ENCODE measurements at regions not wholly inside any gene's neighbourhood (a gene's known extent, or its start where the extent isn't known, plus 50 kb on each side); places are given as distances from the start of the nearest gene placed in this dataset.
"Not testable (repeated sequence)": the region's sequence is repeated elsewhere in the genome, so short reads cannot be mapped to it uniquely, and the experiment has no call there.

- no peak for DNase-seq
Measured at GRCh38 chr2:57044931-57045635, 861.3 kb downstream of the CCDC85A start.

DNA sequence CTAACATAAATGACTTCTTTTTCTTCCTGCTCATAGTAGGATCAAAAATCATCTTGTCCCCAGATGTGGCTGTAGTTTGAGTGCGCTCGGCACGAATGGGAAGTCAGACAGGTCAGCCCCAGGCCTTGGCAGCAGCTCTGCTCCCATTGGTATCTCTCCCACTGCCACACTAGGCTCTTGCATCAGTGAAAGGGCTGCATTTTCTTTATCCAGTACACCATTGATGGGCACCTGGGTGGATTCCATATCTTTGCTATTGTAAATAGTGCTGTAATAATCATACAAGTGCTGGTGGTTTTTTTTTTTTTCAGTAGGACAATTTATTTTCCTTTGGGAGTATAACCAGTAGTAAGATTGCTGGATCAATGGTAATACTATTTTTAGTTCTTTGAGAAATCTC lies 865.5 kb downstream of the CCDC85A start:
- no peak for DNase-seq

DNA sequence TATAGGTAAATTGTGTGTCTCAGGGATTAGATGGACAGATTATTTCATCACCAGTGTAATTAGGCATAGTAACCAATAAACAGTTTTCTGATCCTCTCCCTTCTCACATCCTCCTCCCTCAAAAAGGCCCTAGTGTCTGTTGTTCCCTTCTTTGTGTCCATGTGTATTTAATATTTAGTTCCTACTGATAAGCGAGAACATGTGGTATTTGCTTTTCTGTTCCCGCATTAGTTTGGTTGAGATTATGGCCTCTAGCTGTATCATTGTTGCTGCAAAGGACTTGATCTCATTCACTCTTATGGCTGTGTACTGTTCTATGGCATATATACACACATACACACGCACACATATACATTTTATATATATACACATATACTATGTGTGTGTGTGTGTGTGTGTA lies 866.2 kb downstream of the CCDC85A start:
- no peak for DNase-seq

- DNase-seq = not testable (repeated sequence)
Measured at GRCh38 chr2:57066301-57066700, 882.5 kb downstream of the CCDC85A start.

GRCh38 chr2:57075226-57075625 lies 891.4 kb downstream of the CCDC85A start:
- DNase-seq = no peak

DNA sequence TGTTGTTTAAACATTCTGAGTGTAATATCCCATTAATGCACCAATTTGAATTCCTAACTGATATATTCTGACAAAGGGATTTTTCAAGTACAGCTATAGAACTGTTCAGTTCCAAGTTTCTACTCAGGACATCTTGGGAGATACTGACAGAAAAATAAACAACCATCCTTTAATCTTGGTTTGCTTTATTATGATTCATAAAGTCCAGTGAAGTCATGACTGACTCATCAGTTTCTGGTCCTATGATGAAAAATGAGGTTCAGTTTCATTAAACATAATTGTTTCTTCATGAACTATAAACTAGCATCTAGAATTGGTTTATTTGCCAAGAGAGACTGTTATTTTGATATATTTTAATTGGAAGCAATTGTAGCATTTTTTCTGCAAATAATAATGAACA lies 896.2 kb downstream of the CCDC85A start:
- DNase-seq = no peak

GRCh38 chr2:57084697-57085281 lies 901.0 kb downstream of the CCDC85A start:
- DNase-seq = no peak

DNA sequence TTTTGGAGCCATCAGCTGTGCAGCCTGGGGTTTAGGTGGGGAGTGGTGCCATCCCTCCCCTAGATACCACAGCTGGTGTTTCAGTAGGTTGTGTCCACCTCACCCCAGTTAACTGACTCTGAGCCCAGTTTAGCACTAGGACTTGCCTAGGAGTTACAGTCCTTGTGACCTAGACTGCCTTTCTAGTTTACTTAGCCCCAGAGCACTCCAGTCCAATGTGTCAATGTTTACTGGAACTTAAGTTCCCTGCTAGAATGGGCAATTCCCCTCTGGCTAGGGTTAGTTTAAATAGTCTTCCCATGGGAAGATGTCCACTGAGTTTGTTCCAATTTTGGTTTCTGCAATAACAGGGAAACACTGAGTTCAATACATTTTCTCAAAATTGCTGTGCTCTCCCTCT lies 909.2 kb downstream of the CCDC85A start:
- no peak for DNase-seq

DNA sequence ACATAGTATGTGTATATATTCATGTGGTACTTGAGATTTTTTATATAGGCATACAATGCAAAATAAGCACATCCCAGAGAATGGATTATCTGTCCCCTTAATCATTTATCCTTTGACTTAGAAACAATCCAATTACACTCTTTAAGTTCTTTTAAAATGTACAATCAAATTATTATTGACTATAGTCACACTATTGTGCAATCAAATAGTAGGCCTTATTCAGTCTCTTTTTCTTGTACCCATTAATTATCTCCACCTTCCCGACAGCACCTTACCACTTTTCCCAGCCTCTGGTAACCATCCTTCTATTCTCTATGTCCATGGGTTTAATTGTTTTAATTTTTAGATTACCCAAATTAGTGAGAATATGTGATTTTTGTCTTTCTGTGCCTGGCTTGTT lies 914.1 kb downstream of the CCDC85A start:
- no peak for DNase-seq

DNA sequence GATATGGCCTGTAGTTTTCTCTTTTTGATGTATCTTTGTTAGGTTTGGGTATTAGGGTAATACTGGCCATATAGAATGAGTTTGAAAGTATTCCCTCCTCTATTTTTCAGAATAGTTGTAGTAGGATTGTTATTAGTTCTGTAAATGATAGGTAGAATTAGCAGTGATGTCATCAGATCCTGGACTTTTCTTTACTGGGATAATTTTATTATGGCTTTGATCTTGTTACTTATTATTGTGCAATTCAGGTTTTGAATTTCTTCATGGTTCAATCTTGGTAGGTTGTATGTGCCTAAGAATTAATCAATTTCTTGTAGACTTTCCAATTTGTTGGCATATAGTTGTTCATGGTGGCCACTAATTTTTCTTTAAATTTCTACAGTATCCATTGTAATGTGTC lies 916.6 kb downstream of the CCDC85A start:
- DNase-seq = no peak

DNA sequence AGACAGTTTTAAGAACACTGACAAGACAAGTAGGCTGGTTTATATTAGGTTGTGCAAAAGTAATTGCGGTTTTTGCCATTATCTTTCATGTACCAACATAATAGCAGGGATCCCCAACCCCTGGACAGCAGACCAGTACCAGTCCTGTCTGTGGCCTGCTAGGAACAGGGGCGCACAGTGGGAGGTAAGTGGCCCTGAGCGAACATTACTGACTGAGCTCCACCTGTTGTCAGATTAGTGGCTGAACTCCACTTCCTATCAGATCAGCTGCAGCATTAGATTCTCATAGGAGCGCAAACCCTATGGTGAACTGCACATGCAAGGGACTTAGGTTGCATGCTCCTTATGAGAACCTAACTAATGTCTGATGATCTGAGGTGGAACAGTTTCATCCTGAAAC lies 921.9 kb downstream of the CCDC85A start:
- DNase-seq = no peak

- no peak for DNase-seq
Measured at GRCh38 chr2:57107353-57107752, 923.6 kb downstream of the CCDC85A start.

DNA sequence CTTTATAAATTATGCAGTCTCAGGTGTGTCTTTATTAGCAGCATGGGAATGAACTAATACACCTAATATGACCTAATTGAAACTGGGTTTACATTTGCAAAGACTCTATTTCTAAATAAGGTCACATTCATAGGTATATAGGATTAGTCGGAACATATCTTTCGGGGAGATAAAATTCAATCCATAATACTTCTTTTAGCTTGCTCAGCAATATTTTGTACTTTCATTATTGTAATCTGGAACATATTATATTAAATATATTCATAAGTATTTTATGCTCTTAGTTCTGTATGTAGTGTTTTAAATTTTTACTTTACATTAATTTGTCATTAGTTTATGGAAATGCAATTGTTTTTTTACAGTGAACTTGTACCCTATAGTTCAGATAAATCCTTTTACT lies 927.7 kb downstream of the CCDC85A start:
- DNase-seq = no peak

DNA sequence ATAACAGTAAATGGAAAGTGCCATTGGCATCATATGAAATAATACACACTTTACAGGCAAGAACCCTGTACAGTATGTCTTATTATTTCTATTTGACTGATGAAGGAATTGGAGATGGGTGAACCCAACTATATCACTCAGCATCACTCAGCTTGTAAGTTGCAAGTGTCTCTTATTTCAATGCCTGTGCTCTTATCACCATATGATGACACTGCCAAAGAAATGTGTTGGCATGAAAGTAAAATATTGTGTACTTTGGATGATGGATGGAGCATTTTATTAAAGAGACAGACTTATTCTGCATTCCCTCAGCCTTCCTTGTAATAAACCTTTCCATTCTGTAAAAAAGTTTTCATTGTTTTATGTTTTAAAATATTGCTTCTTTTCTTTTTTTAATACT lies 927.5 kb upstream of the VRK2 start:
- DNase-seq = no peak

DNA sequence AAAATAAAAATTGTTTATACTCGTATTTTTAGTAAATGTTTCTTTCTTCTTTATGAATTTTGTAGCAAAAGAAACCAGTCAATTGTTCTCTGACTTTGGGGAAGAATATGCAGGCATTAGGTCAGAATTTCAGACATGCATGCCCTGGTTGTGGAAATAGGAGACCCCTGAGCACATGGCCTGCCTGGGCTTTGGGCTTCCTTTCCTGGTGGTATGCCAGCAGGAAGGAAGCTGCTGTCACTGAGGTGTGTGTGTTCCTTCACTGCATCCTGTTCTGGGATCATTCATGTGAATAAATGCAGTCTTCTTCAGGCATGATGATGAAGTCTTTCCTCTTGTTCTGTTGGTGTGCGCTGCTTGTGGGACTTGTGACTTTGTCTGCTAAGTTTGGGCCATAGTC lies 920.2 kb upstream of the VRK2 start:
- no peak for DNase-seq

DNA sequence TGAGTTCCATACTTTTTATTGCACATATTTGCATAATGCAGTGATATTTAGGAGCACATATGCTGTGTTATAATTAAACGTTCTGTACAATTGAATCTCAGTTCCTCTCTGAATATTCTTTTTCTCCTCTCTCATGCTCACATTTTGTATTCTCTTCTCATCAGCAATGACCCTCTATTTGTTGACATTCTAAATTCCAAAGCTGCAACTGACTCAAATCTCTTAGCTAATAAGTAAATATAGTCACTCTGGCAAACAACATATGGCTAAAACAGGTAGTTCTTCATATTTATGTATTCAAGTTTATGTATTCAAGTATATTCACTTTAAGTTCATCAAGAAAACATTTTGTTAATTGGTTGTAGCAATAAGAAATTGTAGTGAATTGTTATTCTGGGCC lies 907.4 kb upstream of the VRK2 start:
- no peak for DNase-seq

DNA sequence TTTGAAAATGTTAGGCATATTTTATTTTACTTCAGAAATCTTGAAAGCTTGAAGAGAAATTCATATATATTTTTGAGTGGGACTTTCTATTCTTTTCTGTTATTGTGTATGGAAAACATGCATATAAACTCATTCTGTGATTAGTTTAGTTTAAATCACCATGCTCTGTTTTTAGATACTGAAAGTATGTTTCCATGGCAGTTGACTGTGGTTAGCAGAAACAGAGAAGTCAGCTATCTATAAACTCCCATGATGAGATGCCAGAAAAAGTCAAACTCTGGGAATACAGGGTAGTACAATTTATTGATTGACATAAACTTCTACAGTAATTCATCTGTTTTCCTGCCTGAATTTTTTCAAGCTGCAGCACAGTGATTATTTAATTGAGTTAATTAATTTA lies 905.3 kb upstream of the VRK2 start:
- no peak for DNase-seq

- no peak for DNase-seq
Measured at GRCh38 chr2:57146951-57147350, 899.7 kb upstream of the VRK2 start.

DNA sequence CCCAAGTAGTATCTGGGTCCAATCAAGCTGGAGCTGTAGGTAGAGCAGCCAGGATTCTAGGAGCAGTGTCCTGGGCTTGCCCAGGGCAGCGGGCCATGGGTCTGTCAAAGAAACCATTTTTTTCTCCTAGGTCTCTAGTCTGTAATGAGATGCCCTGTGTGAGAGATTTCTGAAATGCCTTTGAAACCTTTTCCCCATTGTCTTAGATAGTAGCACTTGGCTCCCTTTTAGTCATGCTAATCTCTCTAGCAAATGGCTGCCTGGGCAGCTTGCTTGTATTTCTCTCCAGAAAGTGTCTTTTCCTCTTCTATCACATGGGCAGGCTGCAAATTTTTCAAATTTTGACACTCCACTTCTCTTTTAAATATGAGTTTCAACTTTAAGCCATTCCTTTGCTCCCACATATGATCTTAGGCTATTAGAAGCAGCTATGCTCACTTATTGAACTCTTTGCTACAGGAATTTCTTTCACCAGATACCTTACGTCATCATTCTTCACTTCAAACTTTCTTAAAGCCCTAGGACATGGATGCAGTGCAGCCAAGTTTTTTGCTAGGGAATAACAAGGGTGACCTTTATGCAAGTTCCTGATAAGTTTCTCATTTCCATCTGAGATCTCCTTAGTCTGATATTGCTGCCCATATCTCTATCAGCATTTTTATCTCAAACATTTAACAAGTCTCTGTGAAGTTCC lies 890.2 kb upstream of the VRK2 start:
- no peak for DNase-seq

- no peak for DNase-seq
Measured at GRCh38 chr2:57160976-57161375, 885.6 kb upstream of the VRK2 start.

DNA sequence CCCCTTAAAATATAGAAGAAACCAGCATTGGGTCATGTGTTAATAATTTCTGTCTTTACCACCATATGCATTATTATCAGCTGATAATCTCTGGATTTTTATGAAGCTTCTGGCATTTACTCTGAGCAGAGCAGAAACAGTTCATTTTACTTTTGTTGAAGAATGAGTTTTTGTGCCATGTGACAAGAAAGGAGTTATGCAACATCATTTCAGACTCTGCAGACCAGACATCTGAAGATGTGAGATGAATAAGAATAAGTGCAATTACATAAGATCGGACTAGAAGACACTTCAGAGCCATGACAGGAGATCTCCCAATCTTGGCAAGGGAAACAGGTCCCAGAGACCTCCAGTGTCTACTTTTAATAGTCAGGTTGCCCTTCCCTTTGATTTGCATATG lies 869.4 kb upstream of the VRK2 start:
- DNase-seq = no peak

DNA sequence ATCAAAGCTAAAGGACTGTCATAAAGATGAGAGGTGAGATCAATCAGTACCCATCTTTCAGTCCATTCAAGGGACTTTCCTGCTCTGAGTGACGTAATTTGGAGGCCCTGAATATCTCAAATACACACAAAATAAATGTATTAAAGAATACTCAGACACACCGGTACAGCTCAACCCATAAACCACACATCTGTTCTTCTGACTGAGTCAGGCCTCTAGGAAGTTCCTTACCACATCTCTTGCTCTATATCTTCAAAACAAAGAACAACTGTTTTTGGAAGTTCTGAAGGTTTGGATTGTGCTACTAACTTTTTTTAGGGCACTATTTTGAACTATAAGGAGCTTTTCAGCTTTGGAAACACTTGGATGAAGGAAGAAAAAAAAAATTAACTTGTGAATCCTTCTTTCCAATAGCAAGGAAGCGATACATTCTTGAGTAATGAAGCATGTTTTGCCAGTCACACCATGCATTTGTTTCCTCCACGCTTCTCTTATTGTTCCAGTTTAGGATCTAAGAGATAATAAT lies 866.5 kb upstream of the VRK2 start:
- DNase-seq = no peak

DNA sequence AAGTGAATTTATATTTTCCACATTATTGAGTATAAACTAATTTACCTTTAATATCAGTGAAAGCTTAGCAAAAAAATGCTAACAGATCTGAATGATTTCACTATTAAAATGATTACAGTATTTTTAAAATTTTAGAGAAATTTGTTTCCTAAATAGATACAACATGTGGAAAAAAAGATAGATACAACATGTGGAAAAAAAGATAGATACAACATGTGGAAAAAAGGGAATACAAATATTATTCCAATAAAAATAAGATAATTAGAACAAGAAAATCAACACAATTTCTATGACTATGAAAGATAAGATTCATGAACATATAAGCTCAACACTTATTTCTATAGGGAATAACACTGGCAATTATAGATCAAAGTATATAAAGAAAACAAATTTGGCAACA lies 865.9 kb upstream of the VRK2 start:
- DNase-seq = no peak

DNA sequence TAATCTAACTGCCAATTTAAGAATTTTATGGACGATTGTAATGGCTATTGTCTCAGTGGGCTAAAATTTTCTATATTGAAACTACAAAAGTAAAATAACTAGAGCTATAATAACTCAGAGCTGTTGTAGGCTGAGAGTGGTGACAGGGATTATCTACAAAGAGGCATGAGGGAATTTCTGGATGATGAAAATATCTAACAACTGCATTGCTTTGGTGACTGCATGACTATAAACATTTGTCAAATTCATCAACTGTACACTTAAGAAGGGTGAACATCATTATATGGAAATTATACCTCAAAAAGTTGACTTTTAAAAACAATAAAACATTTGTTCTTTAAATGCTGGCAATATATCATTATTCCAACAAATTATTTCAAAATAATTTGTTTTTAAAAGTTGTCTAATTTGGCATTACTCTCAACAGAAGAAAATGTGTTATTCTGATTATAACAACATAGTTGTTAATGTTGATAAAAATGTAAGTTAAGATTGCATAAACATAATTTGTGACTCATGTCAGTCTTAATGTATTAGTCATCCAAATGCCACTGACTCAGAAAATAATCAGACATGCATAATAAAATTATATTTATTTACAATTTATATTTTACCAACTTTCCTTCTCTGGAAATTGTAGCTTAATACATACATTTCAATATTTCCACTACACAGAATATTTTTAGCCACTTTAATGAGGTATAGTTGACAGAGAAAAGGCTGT lies 865.1 kb upstream of the VRK2 start:
- DNase-seq = no peak
